Choroid plexus epithelial cell (primary cell): ENCODE measurements at regions not wholly inside any gene's neighbourhood (a gene's known extent, or its start where the extent isn't known, plus 50 kb on each side); places are given as distances from the start of the nearest gene placed in this dataset.
"Not testable (repeated sequence)": the region's sequence is repeated elsewhere in the genome, so short reads cannot be mapped to it uniquely, and the experiment has no call there.

Experiments used
- DNase-seq: peaks from one replicate; pipeline ENCODE4 v3.0.0-alpha.2; 2010; ENCODE audit warnings: low read depth
- H3K4me3 ChIP-seq: 2 replicates; pipeline ENCODE4 v1.5.1; 2011; ENCODE audit warnings: low read depth, mild to moderate bottlenecking, control low read depth, low read length, moderate library complexity
- TF ChIP-seq, protein P1 (sequence below): conservative IDR thresholded peaks from 2 replicates; pipeline ENCODE4 v1.5.1; 2011; ENCODE audit warnings: low read depth, mild to moderate bottlenecking, control low read depth, inconsistent platforms, low read length, moderate library complexity

DNA sequence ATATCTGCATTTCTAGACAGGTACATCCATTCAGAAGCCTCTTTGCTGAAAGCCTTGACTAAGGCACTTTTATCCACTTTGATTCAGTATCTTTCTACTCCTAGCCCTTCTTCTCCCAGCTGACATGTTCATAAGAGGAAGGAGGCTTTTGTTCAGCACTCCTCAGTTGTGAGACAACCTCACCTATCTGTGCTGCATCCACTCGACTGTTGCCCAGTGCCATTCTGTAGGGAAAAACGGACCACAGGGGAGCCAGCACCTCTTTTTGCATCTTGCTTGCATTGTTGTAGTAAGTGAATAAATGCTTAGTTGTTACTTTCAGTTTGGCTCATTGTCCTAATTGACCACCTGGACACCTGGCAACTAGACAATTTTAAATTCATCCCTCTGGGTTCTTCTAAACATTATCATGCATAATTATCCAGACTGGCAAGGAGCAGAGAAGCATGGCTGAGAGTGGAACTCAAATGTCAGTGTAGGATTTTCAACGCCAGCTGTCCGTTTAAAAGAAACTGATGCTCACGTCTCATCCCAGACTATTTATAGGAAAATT, 83.8 kb upstream of the BOD1L1 start:
- TF ChIP-seq, protein P1, sequence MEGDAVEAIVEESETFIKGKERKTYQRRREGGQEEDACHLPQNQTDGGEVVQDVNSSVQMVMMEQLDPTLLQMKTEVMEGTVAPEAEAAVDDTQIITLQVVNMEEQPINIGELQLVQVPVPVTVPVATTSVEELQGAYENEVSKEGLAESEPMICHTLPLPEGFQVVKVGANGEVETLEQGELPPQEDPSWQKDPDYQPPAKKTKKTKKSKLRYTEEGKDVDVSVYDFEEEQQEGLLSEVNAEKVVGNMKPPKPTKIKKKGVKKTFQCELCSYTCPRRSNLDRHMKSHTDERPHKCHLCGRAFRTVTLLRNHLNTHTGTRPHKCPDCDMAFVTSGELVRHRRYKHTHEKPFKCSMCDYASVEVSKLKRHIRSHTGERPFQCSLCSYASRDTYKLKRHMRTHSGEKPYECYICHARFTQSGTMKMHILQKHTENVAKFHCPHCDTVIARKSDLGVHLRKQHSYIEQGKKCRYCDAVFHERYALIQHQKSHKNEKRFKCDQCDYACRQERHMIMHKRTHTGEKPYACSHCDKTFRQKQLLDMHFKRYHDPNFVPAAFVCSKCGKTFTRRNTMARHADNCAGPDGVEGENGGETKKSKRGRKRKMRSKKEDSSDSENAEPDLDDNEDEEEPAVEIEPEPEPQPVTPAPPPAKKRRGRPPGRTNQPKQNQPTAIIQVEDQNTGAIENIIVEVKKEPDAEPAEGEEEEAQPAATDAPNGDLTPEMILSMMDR: no peak
- no peak for DNase-seq
- no peak overlapping the region for H3K4me3 ChIP-seq

DNA sequence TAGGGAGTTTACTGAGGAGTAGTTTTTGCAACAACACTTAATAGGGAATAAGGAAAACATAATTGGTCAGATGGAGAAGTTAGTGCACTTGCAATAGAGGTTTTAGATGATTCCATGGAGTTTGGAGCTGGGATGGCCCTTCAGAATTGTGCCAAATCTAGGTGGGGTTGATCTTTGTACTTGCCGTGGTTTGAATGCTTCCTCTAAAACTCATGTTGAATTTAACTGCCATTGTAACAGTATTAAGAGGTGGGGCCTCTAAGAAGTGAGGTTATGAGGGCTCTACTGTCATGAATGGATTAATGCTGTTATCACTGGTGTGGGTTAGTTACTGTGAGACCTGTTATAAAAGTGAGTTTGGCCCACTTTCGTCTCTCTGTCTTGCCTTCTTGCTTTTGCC, 94.4 kb upstream of the BOD1L1 start:
- TF ChIP-seq, protein P1: no peak
- DNase-seq: no peak
- H3K4me3 ChIP-seq: no peak overlapping the region

DNA sequence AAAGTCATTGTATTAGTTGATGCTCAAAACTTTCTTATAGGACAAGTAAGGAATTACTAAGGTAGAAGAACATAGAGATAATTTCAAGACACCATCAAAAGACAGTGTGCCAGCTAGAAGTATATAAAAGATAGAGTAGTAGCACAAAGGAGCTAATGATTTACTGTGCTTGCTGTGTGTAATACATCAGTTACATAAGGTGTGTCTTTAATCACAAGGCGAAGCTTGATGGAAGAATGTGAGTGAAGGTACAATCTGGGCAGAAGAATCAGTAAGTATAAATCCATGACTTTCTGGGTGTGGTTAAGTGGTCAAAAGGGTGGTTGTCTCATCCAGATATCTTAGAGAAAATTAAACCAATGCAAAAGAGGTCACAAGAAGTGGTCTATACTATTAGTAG, 95.1 kb upstream of the BOD1L1 start:
- no peak overlapping the region for H3K4me3 ChIP-seq
- no peak for DNase-seq
- TF ChIP-seq, protein P1: no peak

DNA sequence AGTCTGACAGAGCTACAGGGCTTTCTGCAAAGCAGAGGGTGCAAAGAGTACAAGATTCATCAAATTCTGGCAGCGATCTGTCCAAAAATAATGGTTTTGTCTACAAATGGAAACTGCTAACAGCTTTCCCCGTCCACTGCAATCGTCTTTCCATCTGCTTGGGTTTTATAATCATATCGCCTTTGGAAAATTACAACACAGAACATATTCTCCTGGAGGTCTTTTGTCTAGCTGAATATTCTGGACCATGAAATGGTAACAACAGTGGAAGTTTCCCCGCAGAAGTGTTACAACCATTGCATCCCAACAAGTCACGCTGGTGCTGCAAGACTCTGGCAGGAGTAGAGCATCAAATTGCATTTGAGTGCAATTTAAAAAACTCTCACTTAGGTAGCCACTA, 101.2 kb upstream of the BOD1L1 start:
- no peak overlapping the region for H3K4me3 ChIP-seq
- TF ChIP-seq, protein P1: no peak
- no peak for DNase-seq

DNA sequence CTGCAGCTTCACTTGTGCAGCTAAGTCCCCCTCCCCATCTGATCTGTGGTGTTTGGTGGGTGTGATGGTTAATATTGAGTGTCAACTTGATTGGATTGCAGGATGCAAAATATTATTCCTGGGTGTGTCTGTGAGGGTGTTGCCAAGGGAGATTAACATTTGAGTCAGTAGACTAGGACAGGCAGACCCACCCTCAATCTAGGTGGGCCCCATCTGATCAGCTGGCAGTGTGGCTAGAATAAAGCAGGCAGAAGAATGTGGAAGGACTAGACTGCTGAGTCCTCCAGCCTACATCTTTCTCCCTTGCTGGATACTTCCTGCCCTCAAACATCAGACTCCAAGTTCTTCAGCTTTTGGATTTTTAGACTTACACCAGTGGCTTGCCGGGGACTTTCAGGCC, 103.5 kb upstream of the BOD1L1 start:
- no peak for DNase-seq
- no peak overlapping the region for H3K4me3 ChIP-seq
- TF ChIP-seq, protein P1: no peak

DNA sequence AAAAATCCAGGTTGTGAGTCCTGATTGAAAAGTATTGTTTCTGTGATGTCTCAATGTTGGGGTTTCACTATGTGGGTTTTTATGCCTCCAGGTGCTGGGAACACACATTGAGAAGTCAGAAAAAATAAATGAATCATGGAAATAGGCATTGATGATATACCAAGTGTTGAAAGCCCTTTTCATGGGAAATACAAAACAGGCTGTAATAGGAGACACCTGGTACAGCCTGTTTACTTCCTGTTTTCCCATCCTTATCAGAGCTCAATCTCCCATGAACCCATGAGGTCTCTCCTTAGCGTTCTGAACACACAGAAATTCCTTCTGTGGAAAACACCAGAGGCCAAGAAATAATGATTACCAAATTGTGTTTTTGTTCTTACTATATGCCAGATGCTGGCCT, 106.3 kb upstream of the BOD1L1 start:
- H3K4me3 ChIP-seq: no peak overlapping the region
- DNase-seq: peak; percentile 55
- TF ChIP-seq, protein P1: no peak

DNA sequence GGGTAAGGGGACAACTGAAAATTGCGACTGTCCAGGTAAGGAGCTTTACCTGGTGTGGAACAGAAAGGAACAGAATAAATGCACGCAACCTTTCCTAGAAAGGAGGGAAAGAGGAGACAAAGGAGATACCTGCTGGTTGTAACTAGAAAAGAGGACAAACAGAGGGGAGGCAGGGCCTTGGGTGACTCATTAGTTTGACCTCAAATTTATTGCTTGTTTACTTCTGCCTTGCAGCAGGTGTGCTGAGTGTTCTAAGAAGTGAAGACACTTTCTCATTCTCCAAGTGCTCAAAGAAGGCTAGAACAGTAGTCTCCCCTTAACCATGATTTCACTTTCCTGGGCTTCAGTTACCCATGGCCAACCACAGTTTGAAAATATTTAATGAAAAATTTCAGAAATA, 123.1 kb upstream of the BOD1L1 start:
- TF ChIP-seq, protein P1: no peak
- DNase-seq: no peak
- no peak overlapping the region for H3K4me3 ChIP-seq

DNA sequence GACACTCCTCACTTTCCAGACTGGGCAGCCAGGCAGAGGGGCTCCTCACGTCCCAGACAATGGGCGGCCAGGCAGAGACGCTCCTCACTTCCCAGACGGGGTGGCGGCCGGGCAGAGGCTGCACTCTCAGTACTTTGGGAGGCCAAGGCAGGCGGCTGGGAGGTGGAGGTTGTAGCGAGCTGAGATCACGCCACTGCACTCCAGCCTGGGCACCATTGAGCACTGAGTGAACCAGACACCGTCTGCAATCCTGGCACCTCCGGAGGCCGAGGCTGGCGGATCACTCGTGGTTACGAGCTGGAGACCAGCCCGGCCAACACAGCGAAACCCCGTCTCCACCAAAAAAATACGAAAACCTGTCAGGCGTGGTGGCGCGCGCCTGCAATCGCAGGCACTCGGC, 134.1 kb upstream of the BOD1L1 start:
- not testable (repeated sequence) for DNase-seq, H3K4me3 ChIP-seq
